K562 (cell line): ENCODE measurements at regions not wholly inside any gene's neighbourhood (a gene's known extent, or its start where the extent isn't known, plus 50 kb on each side); places are given as distances from the start of the nearest gene placed in this dataset.

Experiments
- ATF6 ChIP-seq: sonication (generic); formaldehyde crosslinking; IDR thresholded peaks from 2 replicates; pipeline ENCODE4 v1.4.0; 2020; ENCODE audit warnings: mild to moderate bottlenecking, missing genetic modification reagents
- FOSL1 ChIP-seq: fragments of 200-800 bp; sonication (Bioruptor generic); conservative IDR thresholded peaks from 2 replicates; pipeline ENCODE4 v1.6.1; 2016; ENCODE audit warnings: missing genetic modification characterization, missing compliant biosample characterization
- FOXJ3 ChIP-seq: sonication (generic); formaldehyde crosslinking; IDR thresholded peaks from 2 replicates; pipeline ENCODE4 v1.4.0; 2020; ENCODE audit warnings: mild to moderate bottlenecking, missing genetic modification reagents
- FOXP1 ChIP-seq: sonication (generic); formaldehyde crosslinking; IDR thresholded peaks from 2 replicates; pipeline ENCODE4 v1.8.0; 2022; ENCODE audit warnings: mild to moderate bottlenecking, missing genetic modification reagents
- HOXB6 ChIP-seq: fragments of 250-450 bp; sonication (Bioruptor Pico); IDR thresholded peaks from 2 replicates; pipeline ENCODE4 v1.5.1; 2022; ENCODE audit warnings: mild to moderate bottlenecking, borderline replicate concordance
- MEF2D ChIP-seq: conservative IDR thresholded peaks from 2 replicates; pipeline ENCODE4 v1.6.1; 2016; ENCODE audit warnings: low read depth, missing genetic modification characterization, missing compliant biosample characterization
- NFIC ChIP-seq: fragments of 450-650 bp; IDR thresholded peaks from 2 replicates; pipeline ENCODE4 v1.6.1; 2017; ENCODE audit warnings: mild to moderate bottlenecking, inconsistent platforms
- RERE ChIP-seq: sonication (generic); formaldehyde crosslinking; IDR thresholded peaks from 2 replicates; pipeline ENCODE4 v1.8.0; 2023; ENCODE audit warnings: missing genetic modification reagents, mild to moderate bottlenecking, borderline replicate concordance
- SREBF2 ChIP-seq: sonication (generic); formaldehyde crosslinking; IDR thresholded peaks from 2 replicates; pipeline ENCODE4 v1.4.0; 2020; ENCODE audit warnings: mild to moderate bottlenecking, missing genetic modification reagents
- SRSF1 ChIP-seq: fragments of 200-400 bp; formaldehyde crosslinking; IDR thresholded peaks from 2 replicates; pipeline ENCODE4 v1.6.1; 2017; ENCODE audit warnings: mild to moderate bottlenecking, low read depth, low read length, moderate library complexity
- STAT5A ChIP-seq: IDR thresholded peaks from 2 replicates; pipeline ENCODE4 v1.6.1; 2012; ENCODE audit warnings: low read length, inconsistent platforms, borderline replicate concordance
- TEAD4 ChIP-seq, 2 experiments: sonication (generic) in 1 of 2; formaldehyde crosslinking in 1 of 2; IDR thresholded peaks; 2 replicates each; pipeline versions ENCODE4 v1.6.1 to v1.8.0; 2012 to 2022; ENCODE audit warnings: borderline replicate concordance in 1 of 2, inconsistent platforms in 1 of 2, low read length in 1 of 2, mild to moderate bottlenecking in 1 of 2, missing genetic modification reagents in 1 of 2
- ZNF318 ChIP-seq, 2 experiments: fragments of 450-650 bp; IDR thresholded peaks; 2 replicates each; pipeline ENCODE4 v1.6.1; 2016; ENCODE audit warnings: mild to moderate bottlenecking in 2 of 2, borderline replicate concordance in 1 of 2, low read depth in 1 of 2, moderate library complexity in 1 of 2
- TF ChIP-seq, protein P1 (sequence below): fragments of 450-650 bp; IDR thresholded peaks from 2 replicates; pipeline ENCODE4 v1.6.1; 2016; ENCODE audit warnings: antibody characterized with exemption

GRCh38 chr20:39282619-39283092, 320.5 kb downstream of the DHX35 start:
- no peak for TF ChIP-seq TEAD4 (IDR thresholded peaks at IDR 0.05; ENCODE audit: low read length)
- TF ChIP-seq TEAD4 (CRISPR knock-in tag; IDR thresholded peaks at IDR 0.05; ENCODE audit: borderline replicate concordance) = no peak
- no peak for TF ChIP-seq ZNF318 (IDR thresholded peaks at IDR 0.05; ENCODE audit: borderline replicate concordance in 1 of 2, low read depth in 1 of 2)
- no peak for TF ChIP-seq SRSF1
- no peak for TF ChIP-seq ATF6 (CRISPR knock-in tag)
- no peak for TF ChIP-seq NFIC
- TF ChIP-seq FOXP1 (CRISPR knock-in tag) = no peak
- no peak for TF ChIP-seq HOXB6 (CRISPR knock-in tag)
- no peak for TF ChIP-seq MEF2D
- TF ChIP-seq SREBF2 (CRISPR knock-in tag) = no peak
- no peak for TF ChIP-seq STAT5A
- TF ChIP-seq RERE (CRISPR knock-in tag) = no peak
- no peak for TF ChIP-seq FOXJ3
- TF ChIP-seq, protein P1, sequence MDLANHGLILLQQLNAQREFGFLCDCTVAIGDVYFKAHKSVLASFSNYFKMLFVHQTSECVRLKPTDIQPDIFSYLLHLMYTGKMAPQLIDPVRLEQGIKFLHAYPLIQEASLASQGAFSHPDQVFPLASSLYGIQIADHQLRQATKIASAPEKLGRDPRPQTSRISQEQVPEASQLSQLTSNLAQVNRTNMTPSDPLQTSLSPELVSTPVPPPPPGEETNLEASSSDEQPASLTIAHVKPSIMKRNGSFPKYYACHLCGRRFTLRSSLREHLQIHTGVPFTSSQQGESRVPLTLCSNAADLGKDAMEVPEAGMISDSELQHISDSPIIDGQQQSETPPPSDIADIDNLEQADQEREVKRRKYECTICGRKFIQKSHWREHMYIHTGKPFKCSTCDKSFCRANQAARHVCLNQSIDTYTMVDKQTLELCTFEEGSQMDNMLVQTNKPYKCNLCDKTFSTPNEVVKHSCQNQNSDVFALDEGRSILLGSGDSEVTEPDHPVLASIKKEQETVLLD = no peak
- no peak for TF ChIP-seq FOSL1 (tag)
